Keratinocyte (primary cell): ENCODE measurements at regions not wholly inside any gene's neighbourhood (a gene's known extent, or its start where the extent isn't known, plus 50 kb on each side); places are given as distances from the start of the nearest gene placed in this dataset.

ENCODE experiments used
- EZH2 ChIP-seq: IDR thresholded peaks from one replicate; pipeline ENCODE4 v1.6.1; 2012; ENCODE audit warnings: inconsistent platforms, mild to moderate bottlenecking, low read length, moderate library complexity
- TF ChIP-seq, protein P1 (sequence below), 3 experiments: IDR thresholded peaks in 1 of 3; conservative IDR thresholded peaks in 1 of 3; optimal IDR thresholded peaks in 1 of 3; 2 replicates in 2 of 3; 3 replicates in 1 of 3; pipeline versions ENCODE3 to v1.5.1; 2011; ENCODE audit warnings: low read length in 3 of 3, mild to moderate bottlenecking in 3 of 3, moderate library complexity in 2 of 3, control low read depth in 1 of 3, inconsistent platforms in 1 of 3; ENCODE audit not compliant: insufficient read depth in 2 of 3; ENCODE audit errors: extremely low read depth in 1 of 3

DNA sequence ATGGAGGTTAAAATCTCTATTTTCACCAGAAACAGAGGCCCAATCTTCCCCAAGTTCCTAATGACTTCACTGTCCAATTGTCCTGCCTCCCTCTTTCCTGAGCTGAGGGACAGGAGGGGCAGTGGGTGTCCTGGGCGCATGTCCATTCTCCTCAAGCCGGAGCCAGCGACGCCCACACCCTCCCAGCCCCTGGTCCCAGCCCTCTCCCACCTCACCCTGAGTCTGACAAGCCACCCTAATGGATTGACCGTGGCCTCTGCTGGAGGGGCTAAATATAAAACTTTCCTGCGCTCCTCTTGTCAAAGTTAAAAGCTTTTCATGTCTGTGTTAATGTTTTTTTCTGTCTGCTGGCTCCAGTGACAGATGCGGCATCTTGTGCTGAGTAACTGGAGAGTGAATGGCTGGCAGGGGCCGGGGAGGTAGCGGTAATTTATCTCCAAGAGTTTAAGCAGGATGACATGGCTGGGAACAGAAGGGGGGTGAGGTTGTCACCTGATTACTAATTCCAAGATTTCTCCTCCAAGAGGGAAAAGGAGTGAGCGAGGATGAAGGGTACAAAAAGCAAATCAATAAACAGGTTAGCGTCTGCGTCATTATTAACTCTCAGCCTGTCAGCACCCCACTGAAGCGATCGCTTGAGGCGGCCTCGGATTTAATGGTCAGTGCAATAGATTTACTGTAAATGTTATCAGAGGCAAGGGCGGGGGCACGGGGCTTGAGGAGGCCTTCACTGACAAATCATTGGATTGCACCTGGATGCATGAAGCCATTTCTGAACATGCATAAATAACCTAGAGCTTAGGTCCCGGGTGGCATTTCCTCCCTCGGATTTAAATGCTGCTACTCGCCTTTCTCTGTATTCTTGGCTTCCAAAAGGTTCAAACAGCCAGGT, 118.1 kb upstream of the MAFB start:
- TF ChIP-seq, protein P1, sequence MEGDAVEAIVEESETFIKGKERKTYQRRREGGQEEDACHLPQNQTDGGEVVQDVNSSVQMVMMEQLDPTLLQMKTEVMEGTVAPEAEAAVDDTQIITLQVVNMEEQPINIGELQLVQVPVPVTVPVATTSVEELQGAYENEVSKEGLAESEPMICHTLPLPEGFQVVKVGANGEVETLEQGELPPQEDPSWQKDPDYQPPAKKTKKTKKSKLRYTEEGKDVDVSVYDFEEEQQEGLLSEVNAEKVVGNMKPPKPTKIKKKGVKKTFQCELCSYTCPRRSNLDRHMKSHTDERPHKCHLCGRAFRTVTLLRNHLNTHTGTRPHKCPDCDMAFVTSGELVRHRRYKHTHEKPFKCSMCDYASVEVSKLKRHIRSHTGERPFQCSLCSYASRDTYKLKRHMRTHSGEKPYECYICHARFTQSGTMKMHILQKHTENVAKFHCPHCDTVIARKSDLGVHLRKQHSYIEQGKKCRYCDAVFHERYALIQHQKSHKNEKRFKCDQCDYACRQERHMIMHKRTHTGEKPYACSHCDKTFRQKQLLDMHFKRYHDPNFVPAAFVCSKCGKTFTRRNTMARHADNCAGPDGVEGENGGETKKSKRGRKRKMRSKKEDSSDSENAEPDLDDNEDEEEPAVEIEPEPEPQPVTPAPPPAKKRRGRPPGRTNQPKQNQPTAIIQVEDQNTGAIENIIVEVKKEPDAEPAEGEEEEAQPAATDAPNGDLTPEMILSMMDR (optimal IDR thresholded peaks at IDR 0.05 in 1 of 3, IDR thresholded peaks at IDR 0.05 in 1 of 3, conservative IDR thresholded peaks at IDR 0.05 in 1 of 3; ENCODE audit: extremely low read depth in 1 of 3, insufficient read depth in 2 of 3, low read length in 3 of 3): no peak
- no peak for TF ChIP-seq EZH2
